ENCODE measurements at regions not wholly inside any gene's neighbourhood (a gene's known extent, or its start where the extent isn't known, plus 50 kb on each side); places are given as distances from the start of the nearest gene placed in this dataset.

DNA sequence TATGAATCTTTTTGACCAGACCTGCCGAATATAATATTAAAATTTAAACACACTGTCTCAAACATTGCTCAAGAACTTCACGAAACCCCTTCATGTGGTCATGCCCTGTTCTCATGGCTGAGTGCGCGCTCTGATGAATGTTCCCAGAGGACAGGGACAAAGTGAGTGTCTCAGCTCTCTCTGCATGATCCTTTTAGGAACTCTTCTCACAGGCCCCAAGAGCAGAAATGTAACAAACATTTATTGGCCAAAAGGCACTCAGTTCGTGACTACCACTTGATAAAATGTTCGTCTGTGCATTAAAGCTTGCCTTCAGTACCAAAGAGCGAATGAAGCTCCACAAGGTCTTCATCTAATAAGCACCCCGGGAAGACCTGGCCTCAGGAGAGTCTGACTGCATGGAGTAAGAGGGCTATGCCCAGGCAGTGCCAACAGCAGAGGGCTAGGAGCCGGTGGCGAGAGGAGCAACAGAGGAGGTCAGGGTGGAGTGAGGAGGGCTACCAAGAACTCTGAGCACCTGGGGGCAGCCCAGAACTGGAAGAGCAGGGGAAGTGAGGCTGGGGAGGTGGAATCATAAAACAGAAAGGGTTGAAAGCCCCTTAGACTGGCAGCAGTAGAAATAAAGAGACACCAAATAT is 171.1 kb downstream of the RHOU start:
- TF ChIP-seq YY1 (IDR thresholded peaks at IDR 0.05; ENCODE audit: insufficient read depth, insufficient read length): no peak
- no peak for TF ChIP-seq ZNF274 (IDR thresholded peaks at IDR 0.05; ENCODE audit: low read depth, low read length)
- TF ChIP-seq SUZ12 (IDR thresholded peaks at IDR 0.05; ENCODE audit: extremely low read depth, insufficient read depth, insufficient read length): no peak

Measured in NT2/D1 (cell line).